Esophagus mucosa (tissue), 1 donor: ENCODE measurements at regions not wholly inside any gene's neighbourhood (a gene's known extent, or its start where the extent isn't known, plus 50 kb on each side); places are given as distances from the start of the nearest gene placed in this dataset.
A peak's percentile ranks its signal among the peaks of the same experiment; 100 is the strongest.
"Not testable (repeated sequence)": the region's sequence is repeated elsewhere in the genome, so short reads cannot be mapped to it uniquely, and the experiment has no call there.

Source experiments
- ATAC-seq: fragments of 200-7000 bp; cut with Tn5 transposase; one replicate; pipeline ENCODE4 v1.9.1; 2020
- donor health status: DM: yes; HTN: yes; CAD: no.

DNA sequence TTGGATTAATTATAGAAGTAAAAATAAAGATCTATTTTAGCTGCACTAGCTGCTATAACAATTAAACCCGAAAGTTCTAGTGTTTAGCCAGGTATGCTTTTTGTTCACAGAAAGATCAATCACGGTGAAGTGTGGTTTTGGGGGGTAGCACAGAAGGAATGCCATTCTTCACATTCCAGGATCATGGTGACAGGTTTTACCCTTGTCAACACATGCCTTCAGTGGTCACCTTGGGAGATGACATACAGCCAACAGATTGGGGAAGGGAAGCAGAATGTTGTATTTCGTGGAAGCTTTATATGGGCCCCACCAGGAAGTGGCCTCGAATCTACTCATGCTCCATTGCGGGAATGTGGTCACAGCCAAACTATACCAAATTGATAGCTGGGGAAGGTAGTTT is 753.6 kb downstream of the RAPGEF2 start:
- no peak for ATAC-seq

DNA sequence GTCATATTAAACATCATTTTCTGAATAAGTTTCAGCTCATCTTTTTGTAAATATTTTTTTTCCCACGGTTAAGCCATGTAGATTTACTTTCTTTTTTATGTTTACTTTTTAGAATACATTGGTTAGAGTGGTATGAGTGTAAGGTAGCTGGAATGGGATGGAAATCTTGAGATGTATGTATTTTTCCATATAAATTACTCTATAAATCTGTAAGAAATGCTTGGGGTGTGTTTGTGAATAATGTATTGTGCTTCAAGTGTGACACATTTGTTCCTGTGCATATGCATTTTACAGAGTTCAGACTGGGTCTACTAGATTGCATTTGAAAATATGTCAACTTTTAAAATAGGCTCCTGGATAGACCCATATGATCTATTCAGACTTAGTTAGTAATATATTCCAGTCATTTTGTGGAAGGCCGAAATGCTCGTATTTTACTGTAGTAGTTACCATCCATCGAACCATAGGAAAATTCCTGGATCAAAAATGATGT is 756.8 kb downstream of the RAPGEF2 start:
- ATAC-seq = no peak

DNA sequence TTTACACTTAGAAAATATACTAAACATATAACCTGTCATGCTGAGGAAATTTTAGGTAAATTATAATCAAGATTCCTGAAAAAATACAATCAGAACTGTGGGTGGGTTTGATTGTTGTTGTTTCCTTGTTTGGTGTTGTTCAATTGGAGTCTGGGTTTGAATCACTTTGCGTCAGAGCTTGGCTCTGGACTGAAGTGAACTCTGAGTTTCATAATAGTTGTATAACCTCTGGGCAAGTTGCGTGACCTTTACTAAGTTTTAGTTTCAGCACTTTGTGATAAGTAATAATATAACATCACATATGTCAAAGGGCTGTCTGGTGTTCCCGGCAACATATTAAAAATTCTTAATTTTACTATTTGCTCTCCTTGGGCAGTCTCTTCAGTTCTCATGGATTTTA is 758.1 kb downstream of the RAPGEF2 start:
- no peak for ATAC-seq

GRCh38 chr4:159864337-159864736 is 761.5 kb downstream of the RAPGEF2 start:
- ATAC-seq = no peak

DNA sequence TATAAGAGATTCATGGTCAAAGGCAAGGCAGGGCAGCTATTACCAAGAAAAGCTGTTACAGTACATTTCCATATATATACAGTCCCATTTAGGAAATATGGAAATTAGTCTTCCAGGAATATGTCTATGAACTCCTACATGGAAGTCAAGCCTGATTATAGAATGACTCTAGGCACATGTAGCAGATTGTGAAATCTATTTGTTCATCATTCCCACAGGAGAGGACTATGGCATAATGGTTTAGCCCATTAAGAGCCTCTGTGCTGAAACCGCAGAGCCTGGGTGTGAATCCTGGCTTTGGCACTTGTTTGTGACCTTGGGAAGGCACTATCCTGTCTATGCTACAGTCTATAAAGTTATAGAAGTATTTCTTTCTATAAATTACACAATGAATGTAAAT is 764.8 kb downstream of the RAPGEF2 start:
- no peak for ATAC-seq

DNA sequence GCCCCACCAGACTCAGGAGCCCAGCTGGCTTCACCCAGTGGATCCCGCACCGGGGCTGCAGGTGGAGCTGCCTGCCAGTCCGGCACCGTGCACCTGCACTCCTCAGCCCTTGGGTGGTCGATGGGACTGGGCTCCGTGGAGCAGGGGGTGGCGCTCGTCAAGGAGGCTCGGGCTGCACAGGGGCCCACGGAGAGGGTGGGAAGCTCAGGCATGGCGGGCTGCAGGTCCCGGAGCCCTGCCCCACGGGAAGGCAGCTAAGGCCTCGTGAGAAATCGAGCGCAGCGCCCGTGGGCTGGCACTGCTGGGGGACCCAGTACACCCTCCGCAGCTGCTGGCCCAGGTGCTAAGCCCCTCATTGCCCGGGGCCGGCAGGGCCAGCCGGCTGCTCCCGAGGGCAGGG is 766.1 kb downstream of the RAPGEF2 start:
- ATAC-seq = not testable (repeated sequence)

- no peak for ATAC-seq
These were observed 768.3 kb downstream of the RAPGEF2 start for GRCh38 chr4:159871141-159871540.

DNA sequence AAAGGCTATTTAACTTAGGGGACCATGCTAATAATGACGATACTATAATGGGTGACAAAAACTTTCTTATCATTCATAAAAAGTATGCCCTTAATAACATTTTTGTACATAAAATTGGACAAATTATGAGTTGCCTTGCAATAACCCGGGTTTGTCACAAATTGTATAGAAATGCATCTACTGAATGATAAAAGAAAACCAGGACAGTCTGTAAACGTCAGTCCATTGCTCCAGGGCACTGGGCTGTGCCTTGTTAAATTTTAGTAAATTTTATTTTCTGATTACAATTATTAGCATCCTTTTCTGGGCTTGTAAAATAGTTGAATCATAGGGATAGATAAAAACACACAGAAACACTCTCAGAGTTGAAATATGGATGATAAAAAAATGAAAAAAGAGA is 778.3 kb downstream of the RAPGEF2 start:
- ATAC-seq = no peak

DNA sequence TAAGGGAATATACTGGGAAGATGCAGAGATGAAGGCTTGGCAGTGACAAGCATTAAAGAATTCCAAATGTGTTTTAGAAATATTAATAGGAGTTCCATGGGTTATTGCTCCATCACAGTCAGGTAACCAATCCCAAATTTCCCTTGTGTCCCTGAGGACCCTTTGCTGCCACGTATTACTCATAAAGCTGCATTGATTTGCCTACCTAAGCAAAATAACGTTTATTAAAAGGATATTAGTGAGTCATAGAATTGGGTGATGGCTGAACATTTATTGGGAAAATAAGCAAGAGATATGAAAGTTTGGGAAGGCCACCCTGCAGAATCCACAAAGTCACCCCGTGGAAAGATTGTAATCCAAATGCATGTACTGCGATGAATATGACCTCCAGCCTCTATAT is 782.1 kb downstream of the RAPGEF2 start:
- no peak for ATAC-seq

GRCh38 chr4:159899596-159899995 is 796.7 kb downstream of the RAPGEF2 start:
- no peak for ATAC-seq

DNA sequence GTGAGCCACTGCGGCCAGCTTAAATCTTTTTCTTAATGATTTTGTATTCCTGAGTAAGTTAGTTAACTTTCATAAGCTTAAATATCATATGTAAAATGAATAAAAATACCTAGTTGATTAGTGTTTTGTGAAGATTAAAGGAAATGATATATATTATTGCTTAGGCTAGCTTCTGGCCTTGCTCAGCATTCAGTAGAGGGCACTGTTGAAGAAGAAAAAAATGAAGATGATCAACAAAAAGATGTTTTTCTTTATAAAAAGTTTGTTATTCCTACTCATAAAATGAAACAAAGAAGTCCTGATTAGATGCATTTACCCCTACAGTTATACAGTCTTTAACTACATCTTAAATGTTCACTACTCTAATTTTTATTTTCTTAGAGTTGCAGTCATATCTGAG is 797.7 kb downstream of the RAPGEF2 start:
- ATAC-seq = no peak

GRCh38 chr4:159902648-159903047 is 799.8 kb downstream of the RAPGEF2 start:
- no peak for ATAC-seq

DNA sequence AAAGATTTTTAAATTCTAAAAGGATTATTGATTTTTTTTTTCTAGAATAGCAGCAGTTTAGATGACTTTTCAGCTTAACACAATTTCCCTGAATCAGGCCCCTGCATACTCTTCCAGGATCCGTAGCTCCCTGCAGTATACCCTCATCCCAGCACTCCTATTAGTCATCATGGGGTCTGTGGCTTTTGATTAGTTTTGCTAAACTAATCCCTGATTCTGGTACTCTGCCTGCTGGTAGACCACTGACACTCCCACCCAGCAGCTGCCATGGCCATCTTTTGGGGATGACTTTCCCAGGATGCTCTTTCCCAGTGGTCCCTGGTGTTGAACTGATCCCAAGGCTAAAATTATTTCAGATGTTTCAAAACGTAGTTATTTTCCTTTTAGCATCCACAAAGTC is 802.0 kb downstream of the RAPGEF2 start:
- ATAC-seq = no peak

DNA sequence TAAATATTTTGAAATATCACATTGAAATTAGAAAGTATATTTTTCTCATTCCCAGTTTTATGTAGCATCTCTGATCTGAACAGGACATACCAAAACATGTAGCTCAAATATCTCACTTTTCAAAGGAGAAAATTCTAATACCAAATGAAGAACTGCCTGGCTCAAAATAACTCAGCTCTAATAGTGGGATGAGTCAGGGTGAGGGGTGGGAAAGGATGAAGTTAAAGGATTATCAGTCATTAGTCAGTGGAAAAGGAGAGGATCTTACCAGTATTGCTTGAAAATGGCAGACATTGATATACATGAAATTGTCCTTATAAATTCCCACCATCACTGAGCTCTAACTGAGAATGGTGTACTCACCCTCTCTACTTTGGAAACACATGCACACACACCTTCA is 803.2 kb downstream of the RAPGEF2 start:
- no peak for ATAC-seq

DNA sequence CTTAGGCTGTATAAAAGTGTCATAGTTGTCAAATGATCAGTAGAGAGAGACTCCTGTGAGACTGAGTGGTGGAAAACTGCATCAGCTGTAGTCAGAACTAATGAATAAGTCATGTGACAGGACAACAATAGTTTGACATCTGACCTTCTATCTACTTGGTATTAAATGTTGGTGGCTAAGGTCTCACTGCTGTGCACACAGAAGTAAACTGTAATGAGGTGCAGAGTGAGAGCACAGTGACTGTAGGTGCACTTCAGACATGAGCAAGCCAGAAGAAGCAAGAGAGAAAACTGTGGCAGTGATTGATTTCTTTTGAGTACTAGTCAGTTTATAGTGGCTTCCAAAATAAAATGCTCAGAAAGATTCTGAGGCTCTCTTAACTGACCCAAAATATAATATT is 803.6 kb downstream of the RAPGEF2 start:
- no peak for ATAC-seq

- no peak for ATAC-seq
These were observed 807.8 kb downstream of the RAPGEF2 start for GRCh38 chr4:159910721-159911120.

- ATAC-seq = no peak
These were observed 819.2 kb downstream of the RAPGEF2 start for GRCh38 chr4:159922119-159922518.

- no peak for ATAC-seq
These were observed 822.9 kb downstream of the RAPGEF2 start for GRCh38 chr4:159925770-159926169.

DNA sequence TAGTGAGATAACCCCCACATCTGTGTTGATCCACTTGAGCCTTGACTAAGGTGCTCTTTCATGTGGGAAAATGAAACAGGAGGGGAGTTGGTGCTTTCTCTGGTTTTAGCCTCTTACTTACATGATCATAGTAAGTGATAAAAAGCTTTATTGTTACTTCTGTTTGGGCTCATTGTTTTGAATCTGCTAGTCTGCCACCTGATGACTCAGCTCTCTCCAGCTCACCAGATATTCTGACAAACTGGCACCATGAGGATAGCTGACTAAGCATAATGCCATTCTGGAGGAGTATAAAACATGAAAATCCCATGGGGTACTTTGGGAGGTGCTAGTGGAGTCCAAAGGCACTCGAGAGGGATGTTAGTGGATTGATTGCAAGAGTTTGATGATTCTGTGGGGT is 824.0 kb downstream of the RAPGEF2 start:
- ATAC-seq = no peak

DNA sequence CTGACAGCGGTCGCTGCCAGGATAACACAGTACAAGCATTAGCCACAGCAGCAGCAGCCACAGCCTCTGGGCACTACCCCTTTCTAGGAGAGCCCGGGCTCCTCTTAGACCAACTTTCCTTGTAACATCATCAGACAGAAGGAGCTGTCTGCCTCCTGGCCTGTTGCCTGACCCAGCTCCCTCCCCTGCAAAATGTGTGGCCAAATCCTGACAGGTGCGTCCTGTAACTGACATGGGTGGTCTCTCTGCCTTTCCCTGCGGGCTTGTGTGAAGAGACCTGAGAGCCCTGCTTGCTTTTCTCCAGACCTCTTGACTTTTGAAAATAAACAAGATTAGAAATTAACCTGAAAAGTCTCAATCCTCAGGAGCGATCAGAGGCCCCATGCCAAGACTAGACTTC is 824.9 kb downstream of the RAPGEF2 start:
- no peak for ATAC-seq

- ATAC-seq = not testable (repeated sequence)
These were observed 831.7 kb downstream of the RAPGEF2 start for GRCh38 chr4:159934602-159935001.

DNA sequence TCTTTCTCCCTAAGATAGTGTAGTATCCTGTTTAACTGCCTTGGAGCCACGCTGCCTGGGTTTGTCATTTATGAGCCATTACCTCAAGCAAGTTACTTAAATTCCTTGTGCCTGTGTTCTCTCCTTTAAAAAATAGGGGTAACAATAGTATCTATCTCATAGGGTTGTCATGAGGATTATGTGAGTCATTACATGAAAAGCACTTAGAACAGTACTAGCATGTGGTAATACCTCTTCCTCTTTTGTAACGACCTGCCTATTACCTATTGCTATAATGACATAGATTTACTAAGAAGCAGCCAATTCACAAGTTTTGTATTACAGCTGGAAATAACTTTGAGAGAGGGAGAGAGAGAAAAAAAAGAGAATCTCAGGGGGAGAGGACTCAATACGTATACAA is 834.7 kb downstream of the RAPGEF2 start:
- ATAC-seq = peak; percentile 59

- ATAC-seq = not testable (repeated sequence)
These were observed 836.8 kb downstream of the RAPGEF2 start for GRCh38 chr4:159939681-159940080.

DNA sequence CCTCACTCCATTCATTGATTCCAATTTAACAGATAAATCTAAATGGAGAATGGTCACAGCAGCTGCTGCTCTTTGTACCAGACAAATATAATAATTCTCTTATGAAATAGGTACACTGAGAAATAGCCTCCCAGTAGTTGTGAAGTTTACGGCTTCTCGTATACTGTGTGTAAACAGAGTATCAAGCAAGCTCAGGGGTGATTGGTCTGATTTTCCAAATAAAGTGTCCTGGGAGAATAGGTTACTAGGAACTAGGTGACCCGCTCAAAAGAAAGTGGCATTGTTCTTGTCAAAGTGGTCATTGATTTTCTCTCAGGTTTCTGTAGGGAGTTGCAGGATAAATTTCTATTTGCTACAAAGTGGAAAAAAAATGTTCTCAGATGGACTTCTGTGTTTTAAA is 838.2 kb downstream of the RAPGEF2 start:
- no peak for ATAC-seq

DNA sequence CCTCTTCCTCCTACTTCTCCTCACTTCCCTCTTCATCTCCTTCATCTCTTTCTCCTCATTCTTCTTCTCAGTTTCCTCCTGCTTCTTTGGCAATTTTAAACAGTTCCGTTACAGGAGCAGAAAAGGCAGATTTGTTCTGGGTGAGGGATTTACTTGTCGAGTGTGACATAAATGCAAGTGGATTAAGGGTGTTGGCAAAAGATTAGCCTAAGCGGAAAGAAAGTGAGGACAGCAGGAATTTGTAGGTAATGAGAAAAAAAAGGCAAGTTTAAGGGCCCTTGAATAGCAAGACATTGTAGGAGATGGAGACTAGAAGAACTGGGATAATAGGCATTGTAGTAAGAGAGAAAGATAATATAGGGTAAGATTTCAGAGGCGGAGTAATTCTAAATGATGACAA is 841.6 kb downstream of the RAPGEF2 start:
- no peak for ATAC-seq
